Esophagus (tissue), 2 donors: ENCODE measurements at regions not wholly inside any gene's neighbourhood (a gene's known extent, or its start where the extent isn't known, plus 50 kb on each side); places are given as distances from the start of the nearest gene placed in this dataset.
"Not testable (repeated sequence)": the region's sequence is repeated elsewhere in the genome, so short reads cannot be mapped to it uniquely, and the experiment has no call there.

Experiments
- H3K27ac ChIP-seq, 2 donors: one replicate each; pipeline ENCODE4 v1.5.1; 2013; ENCODE audit warnings: low read depth in 2 of 2, mild to moderate bottlenecking in 2 of 2, inconsistent platforms in 1 of 2, low read length in 1 of 2, moderate library complexity in 1 of 2
- H3K27me3 ChIP-seq, 2 donors: one replicate each; pipeline ENCODE4 v1.6.1; 2013; ENCODE audit warnings: low read length in 2 of 2, control low read depth in 1 of 2, mild to moderate bottlenecking in 1 of 2; ENCODE audit not compliant: insufficient read depth in 2 of 2, control insufficient read depth in 1 of 2
- H3K36me3 ChIP-seq, 2 donors: one replicate each; pipeline ENCODE4 v1.6.1; 2013; ENCODE audit warnings: low read length in 1 of 2; ENCODE audit not compliant: control insufficient read depth in 2 of 2, insufficient read depth in 2 of 2
- H3K4me1 ChIP-seq, 2 donors: one replicate each; pipeline ENCODE4 v1.6.1; 2013; ENCODE audit warnings: low read length in 1 of 2; ENCODE audit not compliant: control insufficient read depth in 2 of 2, insufficient read depth in 2 of 2
- H3K4me3 ChIP-seq, 2 donors: one replicate each; pipeline ENCODE4 v1.5.1; 2013; ENCODE audit warnings: low read length in 2 of 2, mild to moderate bottlenecking in 2 of 2, low read depth in 1 of 2, moderate library complexity in 1 of 2
- H3K9me3 ChIP-seq, 2 donors: one replicate each; pipeline ENCODE4 v1.6.1; 2013; ENCODE audit warnings: mild to moderate bottlenecking in 2 of 2, low read depth in 1 of 2, low read length in 1 of 2, moderate library complexity in 1 of 2; ENCODE audit not compliant: control insufficient read depth in 2 of 2, insufficient read depth in 1 of 2
- WGBS, 2 donors: extraction: QIAGEN DNeasy Blood & Tissue Kit; methylation state at CpG; one replicate each; pipeline ENCODE4 v1.1.7; 2013; 5-methylcytosine and 5-hydroxymethylcytosine counted together
- donor health status: healthy with polysubstance abuse.
- donor health status: Bipolar disorder and iron deficiency.

- Histone ChIP-seq H3K36me3 (no peaks in the 10 kb centered on the region), H3K4me1 (no peaks in the 10 kb centered on the region), H3K4me3 (no peak overlapping the region), H3K27me3 (no peaks in the 10 kb centered on the region), H3K9me3 (no peaks in the 10 kb centered on the region), H3K27ac (no peak overlapping the region)
- WGBS, 2 donors = 89 to 90% methylated on average over 4 of the region's 4 CpGs
Observed at GRCh38 chr2:167340322-167340721, 452.0 kb downstream of the XIRP2 start.

- Histone ChIP-seq H3K36me3 (no peaks in the 10 kb centered on the region), H3K27ac (no peak overlapping the region), H3K4me1 (no peaks in the 10 kb centered on the region), H3K27me3 (no peaks in the 10 kb centered on the region), H3K9me3 (no peaks in the 10 kb centered on the region), H3K4me3 (no peak overlapping the region)
- WGBS, 2 donors = 84 to 85% methylated on average over 2 of the region's 2 CpGs
Observed at GRCh38 chr2:167336213-167336612, 447.9 kb downstream of the XIRP2 start.

GRCh38 chr2:167335541-167335992 is 447.3 kb downstream of the XIRP2 start:
- no peak overlapping the region for H3K27ac ChIP-seq
- no peaks in the 10 kb centered on the region for H3K4me1 ChIP-seq
- H3K36me3 ChIP-seq = no peaks in the 10 kb centered on the region
- 79 to 95% methylated on average over 2 of the region's 2 CpGs for WGBS, 2 donors
- H3K4me3 ChIP-seq = no peak overlapping the region
- H3K9me3 ChIP-seq = no peaks in the 10 kb centered on the region
- no peaks in the 10 kb centered on the region for H3K27me3 ChIP-seq

- no peaks in the 10 kb centered on the region for H3K9me3 ChIP-seq
- no peaks in the 10 kb centered on the region for H3K4me1 ChIP-seq
- H3K4me3 ChIP-seq = no peak overlapping the region
- H3K36me3 ChIP-seq = no peaks in the 10 kb centered on the region
- H3K27me3 ChIP-seq = no peaks in the 10 kb centered on the region
- WGBS, 2 donors = 14 to 43% methylated on average over 1 of the region's 1 CpG
- no peak overlapping the region for H3K27ac ChIP-seq
Observed at GRCh38 chr2:167334146-167334742, 446.0 kb downstream of the XIRP2 start.

DNA sequence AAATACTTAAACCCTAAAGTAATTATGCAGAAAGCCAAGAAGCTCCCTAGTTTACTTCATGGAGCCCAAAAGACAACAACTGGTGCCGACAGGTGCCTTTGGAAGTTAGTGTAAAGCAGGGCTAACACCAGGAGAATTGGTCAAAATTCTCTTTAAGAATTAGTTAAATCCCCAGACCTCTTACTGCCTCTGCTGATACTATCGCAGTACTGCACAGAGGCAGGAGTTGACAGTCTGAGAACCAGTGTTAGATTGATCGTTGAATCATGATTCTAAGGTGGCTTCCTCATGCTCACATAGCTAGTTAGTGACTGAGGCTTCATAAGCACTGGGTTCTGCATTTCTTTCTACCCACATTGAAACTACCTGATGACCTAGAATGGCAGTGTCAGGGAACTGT is 445.0 kb downstream of the XIRP2 start:
- 60 to 69% methylated on average over 3 of the region's 3 CpGs for WGBS, 2 donors
- H3K36me3 ChIP-seq = no peaks in the 10 kb centered on the region
- no peak overlapping the region for H3K4me3 ChIP-seq
- H3K9me3 ChIP-seq = no peaks in the 10 kb centered on the region
- H3K4me1 ChIP-seq = no peaks in the 10 kb centered on the region
- H3K27me3 ChIP-seq = no peaks in the 10 kb centered on the region
- no peak overlapping the region for H3K27ac ChIP-seq

- no peaks in the 10 kb centered on the region for H3K36me3 ChIP-seq
- no peak overlapping the region for H3K27ac ChIP-seq
- H3K4me3 ChIP-seq = no peak overlapping the region
- no peaks in the 10 kb centered on the region for H3K9me3 ChIP-seq
- H3K4me1 ChIP-seq = no peaks in the 10 kb centered on the region
- H3K27me3 ChIP-seq = no peaks in the 10 kb centered on the region
- 68 to 77% methylated on average over 2 of the region's 2 CpGs for WGBS, 2 donors
Observed at GRCh38 chr2:167332358-167332757, 444.1 kb downstream of the XIRP2 start.

GRCh38 chr2:167331636-167332232 is 443.5 kb downstream of the XIRP2 start:
- Histone ChIP-seq H3K36me3 (no peaks in the 10 kb centered on the region), H3K4me3 (no peak overlapping the region), H3K27me3 (no peaks in the 10 kb centered on the region), H3K4me1 (no peaks in the 10 kb centered on the region), H3K9me3 (no peaks in the 10 kb centered on the region), H3K27ac (no peak overlapping the region)
- 66 to 68% methylated on average over 5 of the region's 5 CpGs for WGBS, 2 donors

DNA sequence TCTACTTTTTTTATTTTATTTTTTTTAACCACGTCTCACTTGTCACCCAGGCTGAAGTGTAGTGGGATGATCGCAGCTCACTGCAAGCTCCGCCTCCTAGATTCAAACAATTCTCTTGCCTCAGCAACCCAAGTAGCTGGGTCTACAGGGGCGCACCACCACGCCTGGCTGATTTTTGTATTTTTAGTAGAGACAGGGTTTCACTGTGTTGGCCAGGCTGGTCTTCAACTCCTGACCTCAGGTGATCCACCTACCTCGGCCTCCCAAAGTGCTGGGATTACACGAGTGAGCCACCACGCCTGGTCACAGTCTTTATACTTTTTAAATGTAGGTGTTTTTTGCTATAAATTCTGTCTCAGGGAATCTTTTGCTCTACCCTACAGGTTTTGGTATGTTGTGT is 440.5 kb downstream of the XIRP2 start:
- H3K27ac ChIP-seq, H3K4me3 ChIP-seq, H3K4me1 ChIP-seq, H3K27me3 ChIP-seq, H3K9me3 ChIP-seq, H3K36me3 ChIP-seq: not testable (repeated sequence)
- WGBS, 2 donors = 93 to 94% methylated on average over 8 of the region's 8 CpGs

GRCh38 chr2:167322795-167323194 is 434.5 kb downstream of the XIRP2 start:
- no peaks in the 10 kb centered on the region for H3K36me3 ChIP-seq
- no peaks in the 10 kb centered on the region for H3K4me1 ChIP-seq
- 76 to 79% methylated on average over 2 of the region's 2 CpGs for WGBS, 2 donors
- H3K27me3 ChIP-seq = no peaks in the 10 kb centered on the region
- no peak overlapping the region for H3K4me3 ChIP-seq
- no peak overlapping the region for H3K27ac ChIP-seq
- no peaks in the 10 kb centered on the region for H3K9me3 ChIP-seq

- no peaks in the 10 kb centered on the region for H3K4me1 ChIP-seq
- no peak overlapping the region for H3K4me3 ChIP-seq
- H3K27ac ChIP-seq = no peak overlapping the region
- H3K9me3 ChIP-seq = no peaks in the 10 kb centered on the region
- no peaks in the 10 kb centered on the region for H3K36me3 ChIP-seq
- 45 to 65% methylated on average over 2 of the region's 2 CpGs for WGBS, 2 donors
- H3K27me3 ChIP-seq = no peaks in the 10 kb centered on the region
Observed at GRCh38 chr2:167318581-167318980, 430.3 kb downstream of the XIRP2 start.
